SK-N-DZ (cell line): ENCODE measurements at regions not wholly inside any gene's neighbourhood (a gene's known extent, or its start where the extent isn't known, plus 50 kb on each side); places are given as distances from the start of the nearest gene placed in this dataset.

ENCODE experiments used
- small RNA-seq, 2 experiments: library from RNA; depleted of rRNA; stranded (forward); fragments of <200 nt; gene quantifications; one replicate each; pipeline ENCODE3, GENCODE V24; 2014

Small RNAs in the stretch of these regions (small RNA-seq; reads per million reads assigned to genes)
- 0 reads per million in 2 experiments for gene RNA5SP484
